OCI-LY7 (cell line): ENCODE measurements at regions not wholly inside any gene's neighbourhood (a gene's known extent, or its start where the extent isn't known, plus 50 kb on each side); places are given as distances from the start of the nearest gene placed in this dataset.

ENCODE experiments used
- EZH2phosphoT487 ChIP-seq: fragments of 200-600 bp; sonication (generic); IDR thresholded peaks from 2 replicates; pipeline ENCODE4 v1.6.1; 2018; ENCODE audit warnings: low read depth, borderline replicate concordance, mild to moderate bottlenecking, mixed run types, antibody characterized with exemption, low read length, moderate library complexity, mixed read lengths
- TF ChIP-seq, protein P1 (sequence below): fragments of 200-600 bp; sonication (generic); conservative IDR thresholded peaks from 2 replicates; pipeline ENCODE4 v1.5.1; 2014; ENCODE audit warnings: mild to moderate bottlenecking, antibody characterized with exemption, low read length, moderate library complexity, mixed read lengths

DNA sequence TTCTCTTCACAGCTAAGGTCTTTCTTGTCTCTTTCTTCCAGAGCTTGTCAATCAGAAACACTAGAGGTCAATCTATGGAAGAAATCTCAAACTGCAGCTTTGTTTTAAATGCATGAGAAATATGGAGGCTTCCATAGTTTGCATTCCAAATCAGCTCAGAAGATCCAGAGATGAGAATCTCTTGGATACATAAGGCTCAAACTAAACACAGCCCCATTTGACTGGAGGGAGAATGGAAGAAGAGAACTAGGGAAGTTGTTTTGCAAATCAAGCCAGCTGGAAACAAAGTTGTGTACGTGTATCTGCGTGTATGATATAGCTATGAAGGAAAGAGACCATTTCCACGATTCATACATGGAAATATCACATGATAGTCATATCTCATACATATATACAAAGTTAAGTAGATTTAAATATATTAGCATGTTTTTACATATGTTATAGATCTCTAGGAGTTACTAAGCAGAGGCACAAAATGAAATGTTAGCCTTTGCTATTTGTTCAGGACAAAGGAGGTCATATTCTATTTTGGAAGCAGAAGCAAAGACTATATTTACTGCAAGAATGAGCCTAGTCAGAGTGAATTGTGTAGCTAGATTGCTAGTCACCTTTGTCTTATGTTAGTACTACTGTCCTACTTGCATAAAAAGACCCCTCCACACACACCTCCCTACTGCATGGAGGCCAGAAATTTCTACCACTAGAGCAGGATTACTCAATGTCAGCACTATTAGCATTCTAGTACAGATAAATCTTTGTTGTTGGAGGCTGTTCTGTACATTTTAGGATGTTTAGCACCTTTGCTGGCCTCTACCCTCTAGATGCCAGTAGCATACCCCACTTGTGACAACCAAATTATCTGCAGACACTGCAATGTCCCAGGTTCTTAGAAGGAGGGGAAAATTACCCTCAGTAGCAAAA is 303.5 kb upstream of the CHAC2 start:
- TF ChIP-seq EZH2phosphoT487, result no peak
- TF ChIP-seq, protein P1, sequence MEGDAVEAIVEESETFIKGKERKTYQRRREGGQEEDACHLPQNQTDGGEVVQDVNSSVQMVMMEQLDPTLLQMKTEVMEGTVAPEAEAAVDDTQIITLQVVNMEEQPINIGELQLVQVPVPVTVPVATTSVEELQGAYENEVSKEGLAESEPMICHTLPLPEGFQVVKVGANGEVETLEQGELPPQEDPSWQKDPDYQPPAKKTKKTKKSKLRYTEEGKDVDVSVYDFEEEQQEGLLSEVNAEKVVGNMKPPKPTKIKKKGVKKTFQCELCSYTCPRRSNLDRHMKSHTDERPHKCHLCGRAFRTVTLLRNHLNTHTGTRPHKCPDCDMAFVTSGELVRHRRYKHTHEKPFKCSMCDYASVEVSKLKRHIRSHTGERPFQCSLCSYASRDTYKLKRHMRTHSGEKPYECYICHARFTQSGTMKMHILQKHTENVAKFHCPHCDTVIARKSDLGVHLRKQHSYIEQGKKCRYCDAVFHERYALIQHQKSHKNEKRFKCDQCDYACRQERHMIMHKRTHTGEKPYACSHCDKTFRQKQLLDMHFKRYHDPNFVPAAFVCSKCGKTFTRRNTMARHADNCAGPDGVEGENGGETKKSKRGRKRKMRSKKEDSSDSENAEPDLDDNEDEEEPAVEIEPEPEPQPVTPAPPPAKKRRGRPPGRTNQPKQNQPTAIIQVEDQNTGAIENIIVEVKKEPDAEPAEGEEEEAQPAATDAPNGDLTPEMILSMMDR, result no peak
